Mesenchymal stem cell (in vitro differentiated cells and primary cell): ENCODE measurements at regions not wholly inside any gene's neighbourhood (a gene's known extent, or its start where the extent isn't known, plus 50 kb on each side); places are given as distances from the start of the nearest gene placed in this dataset.

Source experiments
- DNase-seq: peaks from one replicate; pipeline ENCODE4 v3.0.0-alpha.2; 2013
- H2AFZ ChIP-seq: one replicate; pipeline ENCODE4 v1.6.1; 2013; ENCODE audit warnings: low read depth, mild to moderate bottlenecking, control low read depth, inconsistent platforms, low read length, moderate library complexity
- H2AK5ac ChIP-seq: 2 replicates; pipeline ENCODE4 v1.6.1; 2013; ENCODE audit warnings: low read length, moderate library complexity, mild to moderate bottlenecking, inconsistent platforms; ENCODE audit not compliant: severe bottlenecking
- H2BK120ac ChIP-seq: one replicate; pipeline ENCODE4 v1.6.1; 2013; ENCODE audit warnings: low read depth, mild to moderate bottlenecking, inconsistent platforms, low read length, moderate library complexity
- H2BK12ac ChIP-seq, 2 experiments: one replicate each; pipeline ENCODE4 v1.6.1; 2013; ENCODE audit warnings: inconsistent platforms in 2 of 2, low read length in 2 of 2, mild to moderate bottlenecking in 2 of 2, moderate library complexity in 2 of 2, control low read depth in 1 of 2
- H2BK15ac ChIP-seq: one replicate; pipeline ENCODE4 v1.6.1; 2013; ENCODE audit warnings: mild to moderate bottlenecking, low read depth, inconsistent platforms; ENCODE audit not compliant: poor library complexity, severe bottlenecking
- H2BK5ac ChIP-seq: 2 replicates; pipeline ENCODE4 v1.6.1; 2013; ENCODE audit warnings: low read depth, mild to moderate bottlenecking, low read length, control low read depth, inconsistent platforms; ENCODE audit not compliant: poor library complexity, severe bottlenecking
- H3K14ac ChIP-seq, 2 experiments: one replicate each; pipeline ENCODE4 v1.6.1; 2013; ENCODE audit warnings: inconsistent platforms in 2 of 2, low read length in 2 of 2, control low read depth in 1 of 2, mild to moderate bottlenecking in 1 of 2, moderate library complexity in 1 of 2
- H3K18ac ChIP-seq, 2 experiments: one replicate each; pipeline ENCODE4 v1.6.1; 2013; ENCODE audit warnings: inconsistent platforms in 2 of 2, low read length in 2 of 2, control low read depth in 1 of 2, low read depth in 1 of 2, mild to moderate bottlenecking in 1 of 2
- H3K23ac ChIP-seq, 2 experiments: one replicate each; pipeline ENCODE4 v1.6.1; 2013; ENCODE audit warnings: inconsistent platforms in 2 of 2, low read length in 2 of 2, mild to moderate bottlenecking in 2 of 2, moderate library complexity in 2 of 2, control low read depth in 1 of 2
- H3K27ac ChIP-seq: 2 replicates; pipeline ENCODE4 v1.5.1; 2013; ENCODE audit warnings: mild to moderate bottlenecking, moderate library complexity, low read length, control low read depth, inconsistent platforms; ENCODE audit not compliant: poor library complexity, severe bottlenecking
- H3K27me3 ChIP-seq, 2 experiments: 2 replicates each; pipeline versions ENCODE4 v1.6.1 to v1.7.0; 2013; ENCODE audit warnings: low read length in 2 of 2, mild to moderate bottlenecking in 2 of 2, moderate library complexity in 2 of 2, control low read depth in 1 of 2, inconsistent platforms in 1 of 2; ENCODE audit not compliant: control insufficient read depth in 1 of 2, insufficient read depth in 1 of 2
- H3K36me3 ChIP-seq, 2 experiments: 2 replicates each; pipeline versions ENCODE4 v1.6.1 to v1.7.0; 2013; ENCODE audit warnings: low read length in 2 of 2, control low read depth in 1 of 2, inconsistent platforms in 1 of 2, low read depth in 1 of 2, mild to moderate bottlenecking in 1 of 2; ENCODE audit not compliant: insufficient read depth in 2 of 2, control insufficient read depth in 1 of 2
- H3K4ac ChIP-seq, 2 experiments: one replicate each; pipeline ENCODE4 v1.6.1; 2013; ENCODE audit warnings: inconsistent platforms in 2 of 2, low read length in 2 of 2, mild to moderate bottlenecking in 2 of 2, moderate library complexity in 2 of 2, control low read depth in 1 of 2, low read depth in 1 of 2
- H3K4me1 ChIP-seq: 2 replicates; pipeline ENCODE4 v1.6.1; 2013; ENCODE audit warnings: low read depth, low read length, control low read depth; ENCODE audit not compliant: control insufficient read depth, insufficient read depth
- H3K4me2 ChIP-seq: 2 replicates; pipeline ENCODE4 v1.6.1; 2013; ENCODE audit warnings: low read length, mild to moderate bottlenecking, inconsistent platforms; ENCODE audit not compliant: poor library complexity, severe bottlenecking
- H3K4me3 ChIP-seq, 2 experiments: 2 replicates each; pipeline versions ENCODE4 v1.5.1 to v1.7.0; 2013; ENCODE audit warnings: low read length in 2 of 2, mild to moderate bottlenecking in 2 of 2, control low read depth in 1 of 2, low read depth in 1 of 2; ENCODE audit not compliant: insufficient read depth in 1 of 2
- H3K79me1 ChIP-seq: replicated peaks from 2 replicates; pipeline ENCODE4 v1.6.1; 2013; ENCODE audit warnings: mild to moderate bottlenecking, control low read depth, low read length, inconsistent platforms; ENCODE audit not compliant: poor library complexity, severe bottlenecking
- H3K9ac ChIP-seq: 2 replicates; pipeline ENCODE4 v1.7.0; 2013; ENCODE audit warnings: mild to moderate bottlenecking, low read length, moderate library complexity
- H3K9me3 ChIP-seq: 2 replicates; pipeline ENCODE4 v1.7.0; 2013; ENCODE audit warnings: mild to moderate bottlenecking, low read length; ENCODE audit not compliant: control insufficient read depth
- H4K8ac ChIP-seq: one replicate; pipeline ENCODE4 v1.6.1; 2013; ENCODE audit warnings: inconsistent platforms, mild to moderate bottlenecking, low read length, moderate library complexity
- H4K91ac ChIP-seq: one replicate; pipeline ENCODE4 v1.6.1; 2013; ENCODE audit warnings: mild to moderate bottlenecking, low read length, inconsistent platforms
- WGBS: methylation state at CpG from one replicate; pipeline ENCODE4 v1.1.7; 2013; ENCODE audit warnings: mixed read lengths; 5-methylcytosine and 5-hydroxymethylcytosine counted together

DNA sequence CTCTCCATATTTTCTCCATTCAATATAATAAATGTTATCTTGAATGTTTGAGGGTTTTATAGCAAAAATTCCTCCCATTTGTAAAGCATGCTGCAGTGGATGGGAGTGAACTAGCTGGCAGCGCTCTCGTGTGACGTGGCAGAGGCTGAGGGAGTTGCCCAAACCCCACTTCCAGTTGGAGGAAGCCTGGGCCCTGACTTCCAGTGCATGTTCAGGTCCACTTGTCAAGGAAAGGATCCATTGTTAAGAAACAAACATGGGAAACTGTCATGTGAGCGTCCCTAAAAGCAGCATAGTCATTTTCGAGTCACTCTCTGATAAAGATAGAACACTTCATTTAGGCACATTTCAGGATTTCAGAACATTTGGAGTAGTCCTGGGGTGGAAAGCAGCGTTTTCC, 116.6 kb downstream of the SLC25A47 start:
- H3K4me1 ChIP-seq = peaks cover 53% of the 10 kb centered on the region
- no peak overlapping the region for H4K91ac ChIP-seq
- H3K18ac ChIP-seq = no peak overlapping the region
- H2AFZ ChIP-seq = no peak overlapping the region
- peaks cover 40% of the 10 kb centered on the region for H3K79me1 ChIP-seq
- peak overlapping the region; percentile 87 for H2BK5ac ChIP-seq
- H4K8ac ChIP-seq = no peak overlapping the region
- DNase-seq = no peak
- 81% methylated on average over 6 of the region's 6 CpGs for WGBS
- H3K23ac ChIP-seq = no peak overlapping the region
- H3K4me3 ChIP-seq = no peak overlapping the region
- H2AK5ac ChIP-seq = peak overlapping the region; percentile 32
- no peak overlapping the region for H2BK12ac ChIP-seq
- no peaks in the 10 kb centered on the region for H3K36me3 ChIP-seq
- H3K9me3 ChIP-seq = no peaks in the 10 kb centered on the region
- no peak overlapping the region for H2BK120ac ChIP-seq
- peak overlapping the region; percentile 63 for H3K9ac ChIP-seq
- H3K27me3 ChIP-seq = no peaks in the 10 kb centered on the region
- peak overlapping the region; percentile 78 for H3K27ac ChIP-seq
- no peak overlapping the region for H3K14ac ChIP-seq
- no peak overlapping the region for H3K4ac ChIP-seq
- H2BK15ac ChIP-seq = no peak overlapping the region
- no peak overlapping the region for H3K4me2 ChIP-seq

DNA sequence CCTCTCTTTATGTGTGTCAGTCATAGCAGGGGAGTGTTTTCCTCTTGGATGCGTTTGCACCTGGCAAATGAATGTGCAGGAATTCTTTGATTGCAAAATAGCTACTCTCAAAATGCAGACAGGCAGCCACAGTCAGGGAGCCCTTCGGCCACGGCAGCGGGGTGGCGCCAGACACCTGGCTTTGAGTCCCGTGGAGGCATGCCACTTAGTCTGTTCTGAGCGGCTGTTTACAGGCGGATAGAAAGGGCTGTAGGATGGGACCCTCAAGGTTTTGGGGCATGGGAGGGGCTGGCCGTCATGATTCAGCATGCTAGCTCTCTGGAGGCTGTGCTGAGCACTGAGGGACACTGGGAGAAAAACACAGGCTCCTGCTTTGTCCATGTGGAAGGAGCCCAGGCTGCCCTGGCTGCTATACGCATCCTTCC, 117.1 kb downstream of the SLC25A47 start:
- no peak overlapping the region for H3K14ac ChIP-seq
- DNase-seq = peak; percentile 51
- H3K36me3 ChIP-seq = no peaks in the 10 kb centered on the region
- H2BK15ac ChIP-seq = no peak overlapping the region
- H3K4me2 ChIP-seq = peak overlapping the region; percentile 6
- H3K27me3 ChIP-seq = no peaks in the 10 kb centered on the region
- H3K23ac ChIP-seq = no peak overlapping the region
- H4K91ac ChIP-seq = no peak overlapping the region
- H2AK5ac ChIP-seq = peak overlapping the region; percentile 18
- H3K79me1 ChIP-seq = peaks cover 38% of the 10 kb centered on the region
- no peak overlapping the region for H2BK5ac ChIP-seq
- H3K4ac ChIP-seq = peak overlapping the region in 1 of 2 experiments; percentile 9
- peak overlapping the region; percentile 78 for H3K27ac ChIP-seq
- H2BK12ac ChIP-seq = peak overlapping the region in 1 of 2 experiments; percentile 16
- peak overlapping the region; percentile 63 for H3K9ac ChIP-seq
- 40% methylated on average over 10 of the region's 10 CpGs for WGBS
- peak overlapping the region; percentile 45 for H4K8ac ChIP-seq
- no peak overlapping the region for H3K18ac ChIP-seq
- H2BK120ac ChIP-seq = no peak overlapping the region
- H2AFZ ChIP-seq = no peak overlapping the region
- no peak overlapping the region for H3K4me3 ChIP-seq
- peaks cover 50% of the 10 kb centered on the region for H3K4me1 ChIP-seq
- no peaks in the 10 kb centered on the region for H3K9me3 ChIP-seq

DNA sequence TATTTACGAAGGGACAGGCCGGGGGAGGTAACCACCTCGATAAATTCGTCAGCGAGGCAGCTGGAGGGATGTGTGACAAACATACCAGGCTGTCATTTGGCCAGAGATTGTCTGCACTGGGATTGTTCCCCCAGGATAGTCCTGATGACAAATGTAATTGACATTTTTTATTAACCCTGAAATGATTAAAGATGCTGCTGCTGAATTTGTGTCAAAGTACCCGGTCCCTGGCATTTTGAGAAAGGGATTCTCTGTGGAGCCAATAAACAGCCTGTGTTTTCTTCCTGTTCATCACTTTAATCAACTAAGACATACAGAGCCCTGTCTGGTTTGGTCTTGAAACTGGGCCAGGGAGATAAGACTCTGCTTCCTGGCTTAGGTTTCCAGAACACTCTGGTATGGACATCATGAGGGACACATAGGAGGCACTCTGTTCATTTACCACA, 117.6 kb downstream of the SLC25A47 start:
- Histone ChIP-seq H2BK5ac (no peak overlapping the region), H3K4me2 (no peak overlapping the region), H2BK120ac (no peak overlapping the region), H3K23ac (no peak overlapping the region), H3K4me1 (peaks cover 45% of the 10 kb centered on the region), H3K27ac (peak overlapping the region; percentile 78), H2AK5ac (peak overlapping the region; percentile 53), H3K9me3 (no peaks in the 10 kb centered on the region), H2AFZ (no peak overlapping the region), H3K4me3 (no peak overlapping the region), H3K79me1 (peaks cover 41% of the 10 kb centered on the region), H3K27me3 (no peaks in the 10 kb centered on the region), H3K14ac (no peak overlapping the region), H3K4ac (no peak overlapping the region), H4K8ac (no peak overlapping the region), H3K18ac (no peak overlapping the region), H3K36me3 (no peaks in the 10 kb centered on the region), H3K9ac (peak overlapping the region; percentile 63), H4K91ac (no peak overlapping the region), H2BK15ac (no peak overlapping the region), H2BK12ac (no peak overlapping the region)
- 93% methylated on average over 6 of the region's 6 CpGs for WGBS
- DNase-seq = no peak

DNA sequence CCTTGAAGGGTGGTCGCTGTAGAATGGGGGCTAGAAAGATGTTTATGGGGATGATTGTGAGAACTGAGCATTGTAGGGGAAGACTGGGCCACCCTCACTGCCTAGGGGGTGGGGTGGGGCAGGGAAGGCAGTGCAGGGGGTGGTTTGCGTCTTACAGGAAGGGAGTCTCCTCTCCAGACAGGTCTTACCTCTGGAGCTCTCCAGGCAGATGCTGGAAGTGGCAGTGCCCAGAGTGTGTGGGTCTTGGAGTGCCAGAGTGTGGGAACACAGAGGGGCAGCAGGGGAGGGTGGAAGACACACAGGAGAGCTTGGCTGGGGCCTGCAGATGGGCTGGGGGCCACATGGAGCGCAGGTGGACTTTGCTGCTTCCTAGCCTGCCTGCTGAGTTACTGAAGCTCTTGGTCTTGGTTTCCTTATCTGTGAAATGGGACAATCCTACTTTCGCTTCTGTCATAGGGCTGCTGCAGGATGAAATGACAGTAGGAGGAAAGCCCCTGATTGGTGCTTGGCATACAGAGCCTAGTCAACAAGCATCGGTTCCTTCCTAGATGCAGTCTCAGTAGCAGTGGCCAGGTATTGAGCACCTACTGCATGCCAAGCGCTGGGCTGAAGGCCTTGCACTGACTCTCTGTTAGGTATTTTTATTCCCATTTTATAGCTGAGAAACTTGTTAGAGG, 118.3 kb downstream of the SLC25A47 start:
- Histone ChIP-seq H4K91ac (no peak overlapping the region), H3K36me3 (no peaks in the 10 kb centered on the region)
- 95% methylated on average over 6 of the region's 6 CpGs for WGBS

More for the DNA sequence above, 118.3 kb downstream of the SLC25A47 start:
- Histone ChIP-seq H3K4me2 (no peak overlapping the region), H3K4me3 (no peak overlapping the region), H3K4ac (no peak overlapping the region), H4K8ac (no peak overlapping the region), H2BK12ac (peak overlapping the region in 1 of 2 experiments; percentile 25), H3K9ac (no peak overlapping the region), H2BK5ac (no peak overlapping the region), H3K4me1 (peaks cover 40% of the 10 kb centered on the region), H3K9me3 (no peaks in the 10 kb centered on the region), H3K23ac (no peak overlapping the region), H2AK5ac (peak overlapping the region; percentile 53), H3K27me3 (no peaks in the 10 kb centered on the region), H2AFZ (no peak overlapping the region), H3K79me1 (peaks cover 39% of the 10 kb centered on the region), H3K14ac (no peak overlapping the region), H2BK15ac (no peak overlapping the region), H3K18ac (no peak overlapping the region), H3K27ac (no peak overlapping the region), H2BK120ac (no peak overlapping the region)
- DNase-seq = no peak
